PC-9 (cell line): ENCODE measurements at regions not wholly inside any gene's neighbourhood (a gene's known extent, or its start where the extent isn't known, plus 50 kb on each side); places are given as distances from the start of the nearest gene placed in this dataset.

Experiments used
- CTCF ChIP-seq: fragments of 200-600 bp; sonication (generic); conservative IDR thresholded peaks from 2 replicates; pipeline ENCODE4 v1.6.1; 2017; ENCODE audit warnings: mixed run types, antibody characterized with exemption, mild to moderate bottlenecking, moderate library complexity
- EZH2 ChIP-seq: fragments of 200-600 bp; sonication (generic); IDR thresholded peaks from 2 replicates; pipeline ENCODE4 v1.8.0; 2017; ENCODE audit warnings: antibody characterized with exemption, low read depth

DNA sequence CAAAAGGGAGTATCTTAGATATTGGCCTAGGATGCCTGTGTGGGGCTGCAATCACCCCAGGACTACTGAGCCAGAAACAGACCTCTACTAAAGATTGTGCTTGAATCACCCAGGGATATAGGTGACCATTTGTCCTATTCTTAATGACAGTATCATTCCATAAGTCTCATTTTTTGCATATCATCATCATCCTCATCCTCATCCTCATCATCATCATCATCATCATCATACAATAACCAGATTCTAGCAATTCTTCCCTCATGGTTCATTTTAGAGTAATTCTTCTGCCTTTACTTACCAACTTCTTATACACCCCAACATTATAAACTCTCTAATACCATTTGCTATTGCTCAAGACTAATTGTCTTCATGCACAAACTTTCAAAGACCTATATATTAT, 226.6 kb downstream of the B3GLCT start:
- no peak for TF ChIP-seq CTCF
- no peak for TF ChIP-seq EZH2
